GM10266 (cell line): ENCODE measurements at regions not wholly inside any gene's neighbourhood (a gene's known extent, or its start where the extent isn't known, plus 50 kb on each side); places are given as distances from the start of the nearest gene placed in this dataset.

Experiments used
- DNase-seq: peaks from one replicate; pipeline ENCODE4 v3.0.0; 2012; ENCODE audit errors: extremely low spot score
- CTCF ChIP-seq: IDR thresholded peaks from 2 replicates; pipeline ENCODE4 v1.5.1; 2012; ENCODE audit warnings: mild to moderate bottlenecking, low read depth; ENCODE audit not compliant: control insufficient read depth, insufficient read depth; ENCODE audit errors: missing control alignments

GRCh38 chr16:50497592-50497991 is 50.6 kb upstream of the NKD1 start:
- no peak for TF ChIP-seq CTCF
- DNase-seq, result no peak

DNA sequence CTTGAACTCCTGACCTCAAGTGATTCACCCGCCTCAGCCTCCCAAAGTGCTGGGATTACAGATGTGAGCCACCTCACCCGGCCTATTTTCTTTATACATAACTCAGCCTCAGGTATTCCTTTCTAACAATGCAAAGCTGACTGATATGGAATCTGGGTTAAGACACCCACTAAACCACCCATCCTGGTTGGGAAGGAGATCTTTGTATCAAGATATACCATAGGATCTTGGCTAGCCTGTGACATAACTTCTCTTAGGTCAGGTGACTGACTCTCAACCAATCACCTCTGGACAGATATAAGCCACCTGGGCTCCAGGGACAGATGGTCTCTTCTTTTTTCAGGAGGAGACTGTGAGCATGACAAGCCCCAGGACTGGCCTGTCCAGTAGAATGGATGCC is 51.2 kb upstream of the NKD1 start:
- no peak for TF ChIP-seq CTCF
- DNase-seq, result no peak

- DNase-seq, result no peak
- no peak for TF ChIP-seq CTCF
Measured at GRCh38 chr16:50495673-50496072, 52.5 kb upstream of the NKD1 start.

DNA sequence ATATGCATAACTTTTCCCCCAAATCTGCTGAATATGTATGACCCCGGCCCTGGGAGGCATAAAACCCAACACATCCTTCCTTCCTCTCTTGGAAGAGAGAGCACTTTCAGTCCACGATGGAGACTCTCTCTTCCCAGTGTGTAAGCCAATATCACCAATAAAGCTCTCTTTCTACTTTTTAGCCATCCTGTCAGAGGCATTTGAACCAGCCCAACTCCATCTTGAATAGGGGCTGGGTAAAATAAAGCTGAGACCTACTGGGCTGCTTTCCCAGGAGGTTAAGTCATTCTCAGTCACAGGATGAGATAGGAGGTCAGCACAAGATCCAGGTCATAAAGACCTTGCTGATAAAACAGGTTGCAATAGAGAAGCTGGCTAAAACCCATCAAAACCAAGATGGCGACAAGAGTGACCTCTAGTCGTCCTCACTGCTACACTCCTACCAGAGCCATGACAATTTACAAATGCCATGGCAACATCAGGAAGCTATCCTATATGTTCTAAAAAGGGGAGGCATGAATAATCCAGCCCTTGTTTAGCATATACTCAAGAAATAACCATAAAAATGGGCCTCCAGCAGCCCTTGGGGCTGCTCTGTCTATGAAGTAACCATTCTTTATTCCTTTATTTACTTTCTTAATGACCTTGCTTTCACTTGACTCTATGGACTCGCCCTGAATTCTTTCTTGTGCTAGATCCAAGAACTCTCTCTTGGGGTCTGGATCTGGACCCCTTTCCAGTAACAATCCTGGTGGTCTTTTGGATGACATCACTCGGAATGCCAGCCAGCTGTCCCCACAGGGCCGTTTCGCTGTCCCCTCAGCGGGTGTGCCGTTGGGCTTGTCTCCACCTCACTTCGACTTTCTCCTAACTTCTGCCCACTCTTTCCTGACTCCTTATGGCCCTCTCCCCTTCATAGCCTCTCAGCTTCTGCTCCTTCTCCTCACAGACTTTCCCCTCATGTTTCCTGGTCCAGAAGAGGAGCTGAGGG is 53.4 kb upstream of the NKD1 start:
- DNase-seq, result no peak
- no peak for TF ChIP-seq CTCF

- no peak for TF ChIP-seq CTCF
- DNase-seq, result no peak
Measured at GRCh38 chr16:50491516-50491915, 56.7 kb upstream of the NKD1 start.

- DNase-seq, result no peak
- TF ChIP-seq CTCF, result no peak
Measured at GRCh38 chr16:50490828-50491227, 57.4 kb upstream of the NKD1 start.

DNA sequence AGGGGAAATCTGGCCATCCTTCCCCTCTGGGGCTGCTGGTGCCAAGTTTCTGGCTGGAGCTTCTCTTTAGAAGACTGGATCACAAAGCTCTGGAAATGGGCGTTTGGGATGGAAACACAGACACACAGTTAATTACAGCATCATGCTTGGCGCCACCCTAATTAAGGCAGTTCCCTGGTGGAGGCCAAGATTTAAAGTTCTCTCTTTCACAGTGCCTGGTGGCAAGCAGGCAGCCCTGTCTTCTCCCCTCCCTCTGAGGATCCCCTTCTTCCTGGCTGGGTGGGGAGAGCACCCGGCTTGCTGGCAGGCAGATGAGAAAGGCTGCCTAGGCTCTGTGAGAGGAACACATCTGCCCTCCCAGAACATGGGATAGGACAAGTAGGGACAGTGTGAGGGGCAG is 59.0 kb upstream of the NKD1 start:
- TF ChIP-seq CTCF, result no peak
- DNase-seq, result no peak
